H9 (cell line): ENCODE measurements at regions not wholly inside any gene's neighbourhood (a gene's known extent, or its start where the extent isn't known, plus 50 kb on each side); places are given as distances from the start of the nearest gene placed in this dataset.

ENCODE experiments used
- DNase-seq: peaks from one replicate; pipeline ENCODE4 v3.0.0-alpha.2; 2017
- H2AFZ ChIP-seq: one replicate; pipeline ENCODE4 v1.6.1; 2013; ENCODE audit warnings: mild to moderate bottlenecking, low read length, control low read depth, moderate library complexity
- H2AK5ac ChIP-seq: 2 replicates; pipeline ENCODE4 v1.6.1; 2013; ENCODE audit warnings: low read length, control low read depth, mixed read lengths; ENCODE audit not compliant: insufficient read length
- H2BK120ac ChIP-seq: one replicate; pipeline ENCODE4 v1.6.1; 2013; ENCODE audit warnings: low read depth, mild to moderate bottlenecking, low read length, control low read depth, inconsistent platforms; ENCODE audit not compliant: poor library complexity, severe bottlenecking
- H2BK12ac ChIP-seq: 2 replicates; pipeline ENCODE4 v1.6.1; 2013; ENCODE audit warnings: low read length, control low read depth, mixed read lengths, low read depth; ENCODE audit not compliant: insufficient read length
- H2BK15ac ChIP-seq: 2 replicates; pipeline ENCODE4 v1.6.1; 2013; ENCODE audit warnings: low read depth, low read length, control low read depth
- H2BK20ac ChIP-seq: one replicate; pipeline ENCODE4 v1.6.1; 2013; ENCODE audit warnings: low read depth, mild to moderate bottlenecking, low read length, control low read depth, inconsistent platforms; ENCODE audit not compliant: poor library complexity, severe bottlenecking
- H2BK5ac ChIP-seq: 2 replicates; pipeline ENCODE4 v1.6.1; 2013; ENCODE audit warnings: low read length, control low read depth, mixed read lengths; ENCODE audit not compliant: insufficient read length
- H3K14ac ChIP-seq: 2 replicates; pipeline ENCODE4 v1.6.1; 2013; ENCODE audit warnings: low read length, control low read depth; ENCODE audit not compliant: insufficient read depth
- H3K18ac ChIP-seq: 2 replicates; pipeline ENCODE4 v1.6.1; 2013; ENCODE audit warnings: low read depth, mild to moderate bottlenecking, mixed read lengths, low read length, control low read depth; ENCODE audit not compliant: insufficient read length
- H3K23ac ChIP-seq: 2 replicates; pipeline ENCODE4 v1.6.1; 2013; ENCODE audit warnings: low read length, control low read depth, mixed read lengths, low read depth; ENCODE audit not compliant: insufficient read length
- H3K23me2 ChIP-seq: 2 replicates; pipeline ENCODE4 v1.6.1; 2013; ENCODE audit warnings: low read depth, mild to moderate bottlenecking, mixed read lengths, low read length, control low read depth; ENCODE audit not compliant: insufficient read length, poor library complexity, severe bottlenecking
- H3K27ac ChIP-seq: 2 replicates; pipeline ENCODE4 v1.5.1; 2013; ENCODE audit warnings: low read length, control low read depth, mixed read lengths, low read depth; ENCODE audit not compliant: insufficient read length
- H3K27me3 ChIP-seq: 2 replicates; pipeline ENCODE4 v1.6.1; 2013; ENCODE audit warnings: low read length, control low read depth, inconsistent platforms; ENCODE audit not compliant: insufficient read depth
- H3K4ac ChIP-seq: 2 replicates; pipeline ENCODE4 v1.6.1; 2013; ENCODE audit warnings: low read depth, mild to moderate bottlenecking, control low read depth, inconsistent platforms, low read length, moderate library complexity
- H3K4me1 ChIP-seq: 2 replicates; pipeline ENCODE4 v1.6.1; 2013; ENCODE audit warnings: low read length, control low read depth, inconsistent platforms; ENCODE audit not compliant: insufficient read depth
- H3K4me2 ChIP-seq: 2 replicates; pipeline ENCODE4 v1.6.1; 2013; ENCODE audit warnings: low read length, control low read depth, mixed read lengths; ENCODE audit not compliant: insufficient read length, insufficient read depth
- H3K56ac ChIP-seq: 2 replicates; pipeline ENCODE4 v1.6.1; 2013; ENCODE audit warnings: low read depth, mild to moderate bottlenecking, mixed read lengths, low read length, control low read depth; ENCODE audit not compliant: insufficient read length
- H3K79me1 ChIP-seq: 2 replicates; pipeline ENCODE4 v1.6.1; 2013; ENCODE audit warnings: low read depth, mild to moderate bottlenecking, moderate library complexity, low read length, control low read depth, inconsistent platforms; ENCODE audit not compliant: insufficient read depth, poor library complexity, severe bottlenecking
- H3K79me2 ChIP-seq: 2 replicates; pipeline ENCODE4 v1.6.1; 2013; ENCODE audit warnings: low read length, control low read depth, inconsistent platforms; ENCODE audit not compliant: insufficient read depth
- H3K9ac ChIP-seq: 2 replicates; pipeline ENCODE4 v1.6.1; 2013; ENCODE audit warnings: low read length, control low read depth, mixed read lengths; ENCODE audit not compliant: insufficient read length; ENCODE audit errors: extremely low read depth
- H3K9me3 ChIP-seq: one replicate; pipeline ENCODE4 v1.6.1; 2013; ENCODE audit warnings: low read depth, low read length, inconsistent platforms; ENCODE audit not compliant: control insufficient read depth
- H3T11ph ChIP-seq: one replicate; pipeline ENCODE4 v1.6.1; 2013; ENCODE audit warnings: mild to moderate bottlenecking, low read length, control low read depth, inconsistent platforms
- H4K20me1 ChIP-seq: one replicate; pipeline ENCODE4 v1.6.1; 2013; ENCODE audit not compliant: control insufficient read depth, insufficient read length, insufficient read depth
- H4K5ac ChIP-seq: 2 replicates; pipeline ENCODE4 v1.6.1; 2013; ENCODE audit warnings: low read depth, mild to moderate bottlenecking, mixed read lengths, low read length, control low read depth; ENCODE audit not compliant: insufficient read length
- H4K8ac ChIP-seq: replicated peaks from 2 replicates; pipeline ENCODE4 v1.6.1; 2013; ENCODE audit warnings: low read length, control low read depth, mixed read lengths, low read depth; ENCODE audit not compliant: insufficient read length
- H4K91ac ChIP-seq: 2 replicates; pipeline ENCODE4 v1.6.1; 2013; ENCODE audit warnings: low read depth, mild to moderate bottlenecking, moderate library complexity, mixed read lengths, low read length, control low read depth; ENCODE audit not compliant: insufficient read length
- H3K27ac Mint-ChIP-seq, 3 experiments: 2 replicates in 2 of 3; 3 replicates in 1 of 3; pipeline ENCODE4 v1.8.0; 2020 to 2021; ENCODE audit warnings: mixed read lengths in 3 of 3, mild to moderate bottlenecking in 1 of 3, moderate library complexity in 1 of 3
- H3K27me3 Mint-ChIP-seq: 2 replicates; pipeline ENCODE4 v1.8.0; 2021; ENCODE audit warnings: low read depth, mild to moderate bottlenecking, moderate library complexity, mixed read lengths
- H3K36me3 Mint-ChIP-seq, 3 experiments: 2 replicates in 2 of 3; 3 replicates in 1 of 3; pipeline ENCODE4 v1.8.0; 2020 to 2021; ENCODE audit warnings: low read depth in 3 of 3, mixed read lengths in 3 of 3; ENCODE audit not compliant: insufficient read depth in 1 of 3
- H3K4me1 Mint-ChIP-seq, 2 experiments: 2 replicates each; pipeline ENCODE4 v1.8.0; 2020; ENCODE audit warnings: mixed read lengths in 2 of 2
- H3K4me3 Mint-ChIP-seq, 2 experiments: 2 replicates in 1 of 2; 3 replicates in 1 of 2; pipeline ENCODE4 v1.8.0; 2020 to 2021; ENCODE audit warnings: mild to moderate bottlenecking in 2 of 2, mixed read lengths in 2 of 2, moderate library complexity in 1 of 2
- H3K9me3 Mint-ChIP-seq, 2 experiments: 2 replicates in 1 of 2; 3 replicates in 1 of 2; pipeline ENCODE4 v1.8.0; 2020; ENCODE audit warnings: mild to moderate bottlenecking in 2 of 2, mixed read lengths in 2 of 2, moderate library complexity in 1 of 2
- TF ChIP-seq, protein P1 (sequence below): fragments of 200-600 bp; sonication (generic); conservative IDR thresholded peaks from 3 replicates; pipeline ENCODE4 v1.8.0; 2021; ENCODE audit warnings: antibody characterized with exemption, mild to moderate bottlenecking

GRCh38 chrX:88613338-88613737 is 133.7 kb upstream of the CPXCR1 start:
- no peak overlapping the region for H2BK5ac ChIP-seq
- no peak overlapping the region for H3K56ac ChIP-seq
- no peak overlapping the region for H3K18ac ChIP-seq
- no peaks in the 10 kb centered on the region; the same call in 1 of the 2 replicates for H3K4me1 ChIP-seq
- H2BK120ac ChIP-seq: no peak overlapping the region
- Mint-ChIP-seq H3K4me1 (peaks cover 7 to 13% of the 10 kb centered on the region in 2 experiments), H3K27ac (peak overlapping the region; percentile 15 to 26 (median 22); a peak in 3 of 7 replicates), H3K36me3 (peaks cover 7 to 32% (median 9%) of the 10 kb centered on the region in 3 experiments; a peak in 4 of 7 replicates), H3K27me3 (no peaks in the 10 kb centered on the region), H3K9me3 (peaks cover 13 to 15% of the 10 kb centered on the region in 2 experiments), H3K4me3 (no peak overlapping the region)
- H3K4ac ChIP-seq: no peak overlapping the region
- DNase-seq: peak; percentile 32
- no peaks in the 10 kb centered on the region for H3K9me3 ChIP-seq
- no peaks in the 10 kb centered on the region for H3K79me1 ChIP-seq
- H4K8ac ChIP-seq: no peak overlapping the region
- TF ChIP-seq, protein P1, sequence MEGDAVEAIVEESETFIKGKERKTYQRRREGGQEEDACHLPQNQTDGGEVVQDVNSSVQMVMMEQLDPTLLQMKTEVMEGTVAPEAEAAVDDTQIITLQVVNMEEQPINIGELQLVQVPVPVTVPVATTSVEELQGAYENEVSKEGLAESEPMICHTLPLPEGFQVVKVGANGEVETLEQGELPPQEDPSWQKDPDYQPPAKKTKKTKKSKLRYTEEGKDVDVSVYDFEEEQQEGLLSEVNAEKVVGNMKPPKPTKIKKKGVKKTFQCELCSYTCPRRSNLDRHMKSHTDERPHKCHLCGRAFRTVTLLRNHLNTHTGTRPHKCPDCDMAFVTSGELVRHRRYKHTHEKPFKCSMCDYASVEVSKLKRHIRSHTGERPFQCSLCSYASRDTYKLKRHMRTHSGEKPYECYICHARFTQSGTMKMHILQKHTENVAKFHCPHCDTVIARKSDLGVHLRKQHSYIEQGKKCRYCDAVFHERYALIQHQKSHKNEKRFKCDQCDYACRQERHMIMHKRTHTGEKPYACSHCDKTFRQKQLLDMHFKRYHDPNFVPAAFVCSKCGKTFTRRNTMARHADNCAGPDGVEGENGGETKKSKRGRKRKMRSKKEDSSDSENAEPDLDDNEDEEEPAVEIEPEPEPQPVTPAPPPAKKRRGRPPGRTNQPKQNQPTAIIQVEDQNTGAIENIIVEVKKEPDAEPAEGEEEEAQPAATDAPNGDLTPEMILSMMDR: peak; percentile 87
- peaks cover 3% of the 10 kb centered on the region for H3K23me2 ChIP-seq
- no peak overlapping the region for H3T11ph ChIP-seq
- no peak overlapping the region for H3K27ac ChIP-seq
- H2BK15ac ChIP-seq: no peak overlapping the region
- H3K27me3 ChIP-seq: no peaks in the 10 kb centered on the region
- peak overlapping the region; percentile 61 for H2AFZ ChIP-seq
- H4K20me1 ChIP-seq: no peaks in the 10 kb centered on the region
- H2BK12ac ChIP-seq: no peak overlapping the region
- no peak overlapping the region for H4K5ac ChIP-seq
- H2AK5ac ChIP-seq: no peak overlapping the region
- H4K91ac ChIP-seq: peak overlapping the region; percentile 8
- H2BK20ac ChIP-seq: no peak overlapping the region
- no peak overlapping the region for H3K9ac ChIP-seq
- H3K14ac ChIP-seq: no peak overlapping the region
- no peak overlapping the region for H3K4me2 ChIP-seq
- H3K79me2 ChIP-seq: no peaks in the 10 kb centered on the region
- H3K23ac ChIP-seq: no peak overlapping the region
